ENCODE measurements at regions not wholly inside any gene's neighbourhood (a gene's known extent, or its start where the extent isn't known, plus 50 kb on each side); places are given as distances from the start of the nearest gene placed in this dataset.

GRCh38 chr6:138662471-138662870 is 111.1 kb upstream of the CCDC28A start:
- no peaks in the 10 kb centered on the region for H3K27me3 ChIP-seq (replicated peaks in 1 of 7)
- H3K4me1 ChIP-seq, result no peaks in the 10 kb centered on the region
- 78 to 98% (median 85%) methylated on average over 2 of the region's 2 CpGs for WGBS, 5 donors
- H3K4me3 ChIP-seq, result no peak overlapping the region
- H3K36me3 ChIP-seq, result no peaks in the 10 kb centered on the region
- intact Hi-C loops (cut with DNase I; ENCODE audit: low total_unique reads), result no loop called here
- no peak for DNase-seq
- no peak overlapping the region for H3K27ac ChIP-seq
- H3K9me3 ChIP-seq, result no peaks in the 10 kb centered on the region
- TF ChIP-seq CTCF (IDR thresholded peaks at IDR 0.05 in 8 of 11, conservative IDR thresholded peaks at IDR 0.05 in 3 of 11) (no peak), POLR2AphosphoS5 (IDR thresholded peaks at IDR 0.05) (no peak), POLR2A (IDR thresholded peaks at IDR 0.05) (no peak)

DNA sequence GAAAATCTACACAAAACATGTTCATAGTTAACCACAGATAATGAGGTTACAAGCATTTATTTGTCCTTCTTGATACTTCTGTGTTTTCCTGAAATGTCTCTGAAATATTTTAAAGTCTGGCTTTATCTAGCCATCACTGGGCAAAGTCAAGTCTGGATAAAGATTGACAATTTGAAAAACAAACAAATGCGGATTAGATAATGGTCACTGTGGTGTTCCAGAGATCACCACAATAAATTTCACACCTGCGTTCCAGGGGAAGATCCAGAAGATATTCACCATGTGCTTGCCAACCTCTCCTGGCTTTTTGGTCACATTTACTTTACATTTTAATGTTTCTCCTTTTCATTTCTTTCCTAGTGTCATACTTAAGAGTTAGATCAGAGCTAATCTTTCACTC is 109.7 kb upstream of the CCDC28A start:
- Histone ChIP-seq H3K36me3 (no peaks in the 10 kb centered on the region), H3K27ac (no peak overlapping the region), H3K4me3 (no peak overlapping the region), H3K27me3 (replicated peaks in 1 of 7) (no peaks in the 10 kb centered on the region), H3K4me1 (no peaks in the 10 kb centered on the region), H3K9me3 (no peaks in the 10 kb centered on the region)
- intact Hi-C loops (cut with DNase I; ENCODE audit: low total_unique reads), result no loop called here
- 88 to 94% (median 93%) methylated on average over 2 of the region's 2 CpGs for WGBS, 5 donors
- no peak for DNase-seq
- TF ChIP-seq POLR2A (IDR thresholded peaks at IDR 0.05), result no peak
- TF ChIP-seq CTCF (IDR thresholded peaks at IDR 0.05 in 8 of 11, conservative IDR thresholded peaks at IDR 0.05 in 3 of 11), result no peak
- no peak for TF ChIP-seq POLR2AphosphoS5 (IDR thresholded peaks at IDR 0.05)

DNA sequence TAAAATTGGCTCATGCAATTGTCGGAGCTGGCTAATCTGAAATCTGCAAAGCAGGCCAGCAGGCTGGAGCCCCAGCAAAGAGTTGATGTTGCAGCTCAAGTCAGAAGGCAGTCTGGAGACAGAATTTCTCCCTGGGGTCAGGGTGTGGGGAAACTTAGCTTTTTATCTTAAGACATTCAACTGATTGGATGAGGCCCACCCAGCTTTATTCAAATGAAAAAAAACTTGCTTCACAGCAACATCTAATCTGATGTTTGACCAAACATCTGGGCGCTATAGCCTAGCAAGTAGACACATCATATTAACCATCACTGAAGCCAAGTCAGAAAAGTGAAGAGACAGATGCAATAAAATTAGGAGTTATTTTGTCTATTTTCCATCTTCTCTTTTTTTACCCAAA is 108.8 kb upstream of the CCDC28A start:
- Histone ChIP-seq H3K4me3 (no peak overlapping the region), H3K9me3 (no peaks in the 10 kb centered on the region), H3K4me1 (no peaks in the 10 kb centered on the region), H3K36me3 (no peaks in the 10 kb centered on the region), H3K27ac (no peak overlapping the region), H3K27me3 (replicated peaks in 1 of 7) (no peaks in the 10 kb centered on the region)
- TF ChIP-seq CTCF (IDR thresholded peaks at IDR 0.05 in 8 of 11, conservative IDR thresholded peaks at IDR 0.05 in 3 of 11) (no peak), POLR2AphosphoS5 (IDR thresholded peaks at IDR 0.05) (no peak), POLR2A (IDR thresholded peaks at IDR 0.05) (no peak)
- intact Hi-C loops (cut with DNase I; ENCODE audit: low total_unique reads), result no loop called here
- WGBS, 5 donors, result 73 to 99% (median 93%) methylated on average over 2 of the region's 2 CpGs
- no peak for DNase-seq

- WGBS, 5 donors, result 88 to 95% (median 93%) methylated on average over 6 of the region's 6 CpGs
- intact Hi-C loops (cut with DNase I; ENCODE audit: low total_unique reads), result no loop called here
- TF ChIP-seq CTCF (IDR thresholded peaks at IDR 0.05 in 8 of 11, conservative IDR thresholded peaks at IDR 0.05 in 3 of 11) (no peak), POLR2A (IDR thresholded peaks at IDR 0.05) (no peak), POLR2AphosphoS5 (IDR thresholded peaks at IDR 0.05) (no peak)
Observed at GRCh38 chr6:138666636-138667035, 106.9 kb upstream of the CCDC28A start.

More at GRCh38 chr6:138666636-138667035, 106.9 kb upstream of the CCDC28A start:
- no peaks in the 10 kb centered on the region for H3K27me3 ChIP-seq (replicated peaks in 1 of 7)
- no peaks in the 10 kb centered on the region for H3K4me1 ChIP-seq
- H3K27ac ChIP-seq, result no peak overlapping the region
- H3K4me3 ChIP-seq, result no peak overlapping the region
- no peaks in the 10 kb centered on the region for H3K9me3 ChIP-seq
- no peaks in the 10 kb centered on the region for H3K36me3 ChIP-seq
- no peak for DNase-seq

All from spleen (tissue), 11 donors.